Urothelium cell line (cell line): ENCODE measurements at regions not wholly inside any gene's neighbourhood (a gene's known extent, or its start where the extent isn't known, plus 50 kb on each side); places are given as distances from the start of the nearest gene placed in this dataset.
"Not testable (repeated sequence)": the region's sequence is repeated elsewhere in the genome, so short reads cannot be mapped to it uniquely, and the experiment has no call there.

Experiments
- DNase-seq: peaks from one replicate; pipeline ENCODE4 v3.0.0; 2011; ENCODE audit warnings: low spot score, mixed read lengths
- FAIRE-seq: peaks from 2 replicates; lab custom pipeline; 2011; peaks lifted over from hg19 to GRCh38; lab: Jason Lieb, UNC

GRCh38 chr21:28334407-28334806, 658.3 kb downstream of the LTN1 start:
- no peak for DNase-seq
- FAIRE-seq, result no peak

DNA sequence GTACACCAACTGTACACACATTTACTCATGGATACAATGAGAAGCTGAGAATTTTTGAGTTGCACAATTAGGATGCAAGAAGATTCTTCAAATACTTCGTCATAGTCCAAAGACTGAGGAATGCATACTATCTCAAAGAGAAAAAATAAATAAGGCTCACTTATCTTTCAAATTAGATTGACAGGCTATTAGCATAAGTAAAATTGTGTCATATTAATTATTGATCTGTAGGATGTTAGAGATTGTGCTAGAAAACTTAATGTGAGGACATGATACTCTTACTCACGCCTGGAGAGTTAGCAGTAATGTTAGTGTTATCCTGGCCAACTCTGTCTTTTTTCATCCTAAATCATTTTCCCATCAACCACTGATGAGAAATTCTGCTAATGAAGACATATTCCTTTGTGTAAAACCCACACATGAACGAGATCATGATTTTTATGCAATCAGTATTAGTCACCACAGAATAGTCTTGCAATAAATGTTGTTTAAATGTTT, 659.0 kb downstream of the LTN1 start:
- DNase-seq (no peak), FAIRE-seq (no peak)

DNA sequence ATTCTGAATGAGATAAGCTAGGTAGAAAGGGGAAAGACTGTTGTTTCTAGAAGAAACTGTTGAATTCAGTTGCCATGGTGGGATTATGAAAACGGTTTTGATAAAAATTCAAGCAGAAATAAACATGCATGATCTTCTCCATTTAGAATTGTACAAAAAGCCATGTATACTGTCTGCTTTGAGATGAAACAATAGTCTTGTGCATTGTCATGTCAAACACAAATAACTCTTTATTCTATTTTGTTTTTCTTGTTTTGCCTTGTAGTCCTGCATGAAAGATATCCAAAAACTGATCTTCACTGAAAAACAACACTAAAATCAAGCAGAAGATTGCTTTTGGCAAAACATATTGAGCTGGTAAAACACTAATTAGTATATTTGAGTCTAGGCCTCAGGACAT, 659.9 kb downstream of the LTN1 start:
- no peak for DNase-seq
- FAIRE-seq, result no peak

- DNase-seq (no peak), FAIRE-seq (no peak)
Observed at GRCh38 chr21:28325618-28326017, 667.1 kb downstream of the LTN1 start.

- FAIRE-seq (no peak), DNase-seq (no peak)
Observed at GRCh38 chr21:28324690-28325089, 668.0 kb downstream of the LTN1 start.

DNA sequence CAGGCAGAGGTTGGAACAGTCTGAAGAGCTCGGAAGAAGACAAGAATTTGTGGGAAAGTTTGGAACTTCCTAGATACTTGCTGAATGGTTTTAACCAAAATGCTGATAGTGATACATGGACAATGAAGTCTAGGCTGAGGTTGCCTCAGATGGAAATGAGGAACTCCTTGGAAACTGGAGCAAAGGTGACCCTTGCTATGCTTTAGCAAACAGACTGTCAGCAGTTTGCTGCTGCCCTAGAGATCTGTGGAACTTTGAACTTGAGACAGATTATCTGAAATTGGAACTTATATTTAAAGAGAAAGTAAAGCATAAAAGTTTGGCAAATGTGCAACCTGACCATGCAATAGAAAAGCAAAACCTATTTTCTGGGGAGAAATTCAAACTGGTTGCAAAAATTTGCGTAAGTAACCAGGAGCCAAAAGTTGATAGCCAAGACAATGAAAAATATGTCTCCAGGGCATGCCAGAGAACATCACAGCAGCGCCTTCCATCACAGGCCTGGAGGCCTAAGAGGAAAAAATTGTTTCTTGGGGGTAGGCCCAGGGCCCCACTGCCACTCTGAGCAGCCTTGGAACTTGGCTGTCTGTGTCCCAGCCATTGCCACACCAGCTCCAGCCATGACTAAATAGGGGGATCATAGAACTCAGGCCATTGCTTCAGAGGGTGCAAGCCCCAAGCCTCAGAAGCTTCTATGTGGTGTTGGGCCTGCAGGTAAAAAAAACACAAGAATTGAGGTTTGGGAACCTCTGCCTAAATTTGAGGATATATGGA, 675.3 kb downstream of the LTN1 start:
- DNase-seq, result no peak
- no peak for FAIRE-seq

GRCh38 chr21:28311411-28312190, 681.1 kb downstream of the LTN1 start:
- DNase-seq (no peak), FAIRE-seq (no peak)

DNA sequence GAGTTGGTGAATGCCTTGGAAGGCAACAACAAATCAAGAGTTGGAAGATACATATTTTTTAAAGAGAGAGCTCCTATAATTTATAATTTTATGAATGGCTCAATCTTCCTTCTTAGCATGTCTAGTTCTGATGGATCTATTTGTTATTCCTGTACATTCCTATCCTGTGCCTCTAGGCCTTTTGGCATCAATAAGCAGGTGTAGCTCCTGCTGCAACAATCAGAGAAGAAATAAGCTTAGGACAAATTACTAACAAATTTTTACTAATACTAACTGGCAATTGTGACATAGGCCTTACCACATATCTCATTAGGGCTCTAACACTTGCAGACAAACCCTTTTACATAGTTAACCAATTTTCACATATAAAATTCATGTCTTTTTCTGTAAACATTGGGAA, 682.0 kb downstream of the LTN1 start:
- DNase-seq (no peak), FAIRE-seq (no peak)

GRCh38 chr21:28310171-28310685, 682.4 kb downstream of the LTN1 start:
- FAIRE-seq (no peak), DNase-seq (no peak)

GRCh38 chr21:28309596-28309995, 683.1 kb downstream of the LTN1 start:
- DNase-seq (no peak), FAIRE-seq (no peak)

- peak; percentile 50 for FAIRE-seq
- DNase-seq, result no peak
Observed at GRCh38 chr21:28308516-28308915, 684.2 kb downstream of the LTN1 start.

DNA sequence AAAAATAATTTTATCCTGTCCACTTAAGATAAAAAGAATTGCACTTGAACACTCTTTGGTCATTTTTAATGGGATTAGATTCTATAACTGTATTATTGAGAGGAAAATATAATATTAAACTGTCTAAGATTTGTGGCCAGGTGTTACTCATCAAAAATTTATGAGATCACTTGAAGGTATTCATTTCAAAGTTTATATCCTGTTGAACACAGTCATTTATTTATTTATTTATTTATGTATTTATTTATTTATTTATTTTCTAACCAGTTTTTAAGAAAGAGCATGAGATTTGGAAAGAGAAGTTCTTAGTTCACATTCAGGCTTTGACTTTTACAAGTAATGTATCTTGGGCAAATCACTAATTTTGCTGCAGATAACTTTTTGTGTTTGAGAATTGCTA, 692.7 kb downstream of the LTN1 start:
- FAIRE-seq, result no peak
- DNase-seq, result no peak

GRCh38 chr21:28298251-28298672, 694.4 kb downstream of the LTN1 start:
- DNase-seq (no peak), FAIRE-seq (no peak)

DNA sequence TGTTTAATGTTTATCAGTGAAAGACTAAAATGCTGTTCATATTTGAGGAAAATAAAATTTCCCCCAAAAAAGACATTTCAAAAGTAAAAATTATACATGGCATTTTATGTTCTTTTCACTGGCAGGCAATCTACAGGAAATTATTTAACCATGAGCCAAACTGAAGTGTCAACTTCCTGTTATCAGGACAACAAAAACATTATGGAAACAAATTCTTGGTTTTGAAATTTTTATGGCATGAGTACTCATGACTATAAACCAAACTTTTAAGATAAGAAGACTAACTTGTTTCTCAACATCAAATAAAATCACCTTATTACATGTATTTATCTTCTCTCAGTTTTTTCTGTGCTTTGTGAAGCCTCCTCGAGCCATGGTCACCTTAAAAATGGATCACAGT, 698.6 kb downstream of the LTN1 start:
- FAIRE-seq (no peak), DNase-seq (no peak)

DNA sequence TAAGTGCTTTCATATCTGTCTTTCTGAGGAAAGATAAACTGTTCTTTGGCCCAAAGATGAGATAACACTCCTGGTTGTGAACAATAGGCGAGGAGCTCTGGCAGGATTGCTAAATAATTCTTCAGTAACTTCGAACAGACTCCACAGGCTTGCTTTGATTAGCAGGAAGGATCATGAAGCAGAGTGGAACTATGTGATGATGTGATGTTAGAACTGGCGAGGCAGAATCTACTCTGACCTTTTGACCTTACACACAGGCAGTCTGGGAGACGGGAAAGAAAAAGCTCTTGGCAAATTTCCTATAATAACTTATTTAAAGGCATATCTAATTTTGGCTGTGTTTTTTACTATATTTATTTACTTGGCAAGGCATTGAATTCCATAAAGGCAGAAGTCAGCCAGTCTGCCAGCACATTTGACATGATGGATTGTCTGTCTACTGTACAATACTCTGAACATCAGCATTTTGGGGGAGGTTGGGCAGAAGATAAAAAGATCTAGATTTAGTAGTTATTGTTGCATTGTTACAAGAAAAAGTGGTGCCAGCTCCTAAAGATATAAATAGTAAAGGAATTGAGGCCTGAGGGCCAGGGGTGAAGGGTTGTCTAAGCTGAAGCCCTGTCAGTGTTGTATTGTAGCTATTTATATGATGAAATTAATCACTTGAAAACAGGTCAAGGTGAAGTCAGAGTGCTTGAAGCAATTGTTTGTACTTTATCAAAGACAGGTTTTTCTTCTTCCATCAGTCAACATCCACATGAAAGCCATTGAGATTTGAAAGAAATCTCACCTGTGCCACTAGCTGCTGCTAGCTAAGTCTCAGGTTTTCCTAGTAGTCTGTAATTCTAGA, 708.8 kb downstream of the LTN1 start:
- FAIRE-seq (no peak), DNase-seq (no peak)

DNA sequence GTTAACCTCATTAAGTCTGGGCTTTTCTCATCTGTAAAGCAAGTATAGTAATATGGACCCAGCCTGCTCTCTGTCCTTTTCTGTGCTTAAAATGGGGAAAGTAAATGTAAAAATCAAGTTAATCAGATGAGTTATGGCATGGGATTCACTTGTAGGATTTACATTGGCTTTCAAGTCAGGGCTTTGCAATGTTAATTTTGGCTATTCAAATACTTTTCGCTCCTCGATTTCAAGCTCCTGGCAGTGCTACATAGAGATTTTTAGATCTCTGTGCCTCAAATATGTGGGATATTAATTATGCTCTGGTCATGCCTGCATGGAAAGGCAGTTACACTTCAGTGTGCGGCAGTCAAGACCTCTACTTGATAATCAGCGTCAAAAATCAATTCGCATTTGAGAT, 709.8 kb downstream of the LTN1 start:
- FAIRE-seq (no peak), DNase-seq (no peak)

DNA sequence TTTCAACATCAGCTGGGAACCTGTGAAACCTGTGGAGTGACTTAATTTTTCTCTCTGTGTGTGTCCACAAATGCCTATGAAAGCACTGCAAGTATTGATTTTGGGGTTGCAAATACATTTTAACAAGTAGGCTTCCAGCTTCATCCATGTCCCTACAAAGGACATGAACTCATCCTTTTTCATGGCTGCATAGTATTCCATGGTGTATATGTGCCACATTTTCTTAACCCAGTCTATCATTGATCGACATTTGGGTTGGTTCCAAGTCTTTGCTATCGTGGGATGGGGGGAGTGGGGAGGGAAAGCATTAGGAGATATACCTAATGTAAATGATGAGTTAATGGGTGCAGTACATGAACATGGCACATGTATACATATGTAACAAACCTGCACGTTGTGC, 711.3 kb downstream of the LTN1 start:
- FAIRE-seq, DNase-seq: not testable (repeated sequence)

DNA sequence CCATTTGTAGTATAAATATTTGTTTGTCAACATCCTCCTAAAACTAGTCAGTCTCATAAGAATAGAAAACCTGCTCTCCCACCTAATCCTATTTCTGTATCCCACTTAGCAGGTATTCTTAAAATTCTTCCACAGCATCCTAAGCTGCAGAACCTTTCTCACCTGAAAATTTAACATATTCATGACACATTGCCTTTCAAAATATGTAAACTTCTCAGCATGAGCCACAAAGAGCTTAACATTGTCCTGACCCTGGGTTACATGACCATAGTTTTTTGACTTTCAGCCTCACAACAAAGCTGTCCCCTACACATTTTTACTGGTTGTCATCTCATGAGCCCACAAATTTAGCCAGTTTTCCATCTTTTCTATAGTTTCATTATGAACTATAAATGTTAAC, 712.1 kb downstream of the LTN1 start:
- DNase-seq (no peak), FAIRE-seq (no peak)

- DNase-seq, result no peak
- FAIRE-seq, result no peak
Observed at GRCh38 chr21:28277324-28277723, 715.4 kb downstream of the LTN1 start.

- no peak for FAIRE-seq
- DNase-seq, result no peak
Observed at GRCh38 chr21:28272272-28272992, 720.2 kb downstream of the LTN1 start.
